ENCODE measurements at regions not wholly inside any gene's neighbourhood (a gene's known extent, or its start where the extent isn't known, plus 50 kb on each side); places are given as distances from the start of the nearest gene placed in this dataset.

GRCh38 chr3:27865731-27866130 is 143.6 kb upstream of the EOMES start:
- no peak for DNase-seq

GRCh38 chr3:27869152-27869551 is 147.0 kb upstream of the EOMES start:
- DNase-seq, result no peak

- no peak for DNase-seq
Measured at GRCh38 chr3:27877061-27878013, 155.2 kb upstream of the EOMES start.

GRCh38 chr3:27878014-27878383 is 155.9 kb upstream of the EOMES start:
- DNase-seq, result no peak

GRCh38 chr3:27880969-27881892 is 159.1 kb upstream of the EOMES start:
- DNase-seq, result no peak

- no peak for DNase-seq
Measured at GRCh38 chr3:27883266-27883665, 161.1 kb upstream of the EOMES start.

- DNase-seq, result no peak
Measured at GRCh38 chr3:27885641-27886040, 163.5 kb upstream of the EOMES start.

- no peak for DNase-seq
Measured at GRCh38 chr3:27888562-27888961, 166.4 kb upstream of the EOMES start.

- DNase-seq, result no peak
Measured at GRCh38 chr3:27889745-27890144, 167.6 kb upstream of the EOMES start.

GRCh38 chr3:27900316-27900715 is 178.2 kb upstream of the EOMES start:
- no peak for DNase-seq

GRCh38 chr3:27903446-27903845 is 181.3 kb upstream of the EOMES start:
- DNase-seq, result no peak

- DNase-seq, result no peak
Measured at GRCh38 chr3:27905625-27906024, 183.5 kb upstream of the EOMES start.

- no peak for DNase-seq
Measured at GRCh38 chr3:27907148-27907547, 185.0 kb upstream of the EOMES start.

- DNase-seq, result no peak
Measured at GRCh38 chr3:27907929-27908328, 185.8 kb upstream of the EOMES start.

- DNase-seq, result no peak
Measured at GRCh38 chr3:27910456-27910855, 188.3 kb upstream of the EOMES start.

GRCh38 chr3:27914199-27914598 is 192.1 kb upstream of the EOMES start:
- no peak for DNase-seq

- DNase-seq, result no peak
Measured at GRCh38 chr3:27923349-27924068, 201.4 kb upstream of the EOMES start.

GRCh38 chr3:27927882-27928281 is 205.8 kb upstream of the EOMES start:
- no peak for DNase-seq

- DNase-seq, result no peak
Measured at GRCh38 chr3:27930052-27930602, 208.0 kb upstream of the EOMES start.

- no peak for DNase-seq
Measured at GRCh38 chr3:27935492-27935891, 213.4 kb upstream of the EOMES start.

- no peak for DNase-seq
Measured at GRCh38 chr3:27939521-27939920, 217.4 kb upstream of the EOMES start.

- no peak for DNase-seq
Measured at GRCh38 chr3:27939940-27940339, 217.8 kb upstream of the EOMES start.
